Left hindlimb (tissue), 1 donor: ENCODE measurements at regions not wholly inside any gene's neighbourhood (a gene's known extent, or its start where the extent isn't known, plus 50 kb on each side); places are given as distances from the start of the nearest gene placed in this dataset.

ENCODE experiments used
- DNase-seq: peaks from one replicate; pipeline ENCODE4 v3.0.0-alpha.2; 2018

DNA sequence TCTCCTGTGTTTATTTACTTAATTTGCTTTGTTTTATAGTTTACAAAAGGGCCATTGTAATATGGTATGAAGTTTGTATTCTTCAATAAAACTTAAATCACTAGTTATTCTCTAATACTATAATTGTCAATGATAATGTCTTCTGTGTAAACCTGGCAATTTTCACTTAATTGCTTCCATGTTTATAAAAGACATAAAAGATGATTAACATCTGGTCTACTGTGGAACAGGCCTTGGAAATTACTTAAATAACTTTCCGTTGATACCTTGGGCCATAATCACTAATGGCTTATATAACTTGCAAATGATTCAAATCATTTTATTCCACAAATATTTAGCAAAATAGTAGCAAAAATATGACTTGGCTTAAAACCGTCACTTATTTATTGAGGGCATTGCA lies 743.8 kb downstream of the DSC3 start:
- DNase-seq, result no peak

DNA sequence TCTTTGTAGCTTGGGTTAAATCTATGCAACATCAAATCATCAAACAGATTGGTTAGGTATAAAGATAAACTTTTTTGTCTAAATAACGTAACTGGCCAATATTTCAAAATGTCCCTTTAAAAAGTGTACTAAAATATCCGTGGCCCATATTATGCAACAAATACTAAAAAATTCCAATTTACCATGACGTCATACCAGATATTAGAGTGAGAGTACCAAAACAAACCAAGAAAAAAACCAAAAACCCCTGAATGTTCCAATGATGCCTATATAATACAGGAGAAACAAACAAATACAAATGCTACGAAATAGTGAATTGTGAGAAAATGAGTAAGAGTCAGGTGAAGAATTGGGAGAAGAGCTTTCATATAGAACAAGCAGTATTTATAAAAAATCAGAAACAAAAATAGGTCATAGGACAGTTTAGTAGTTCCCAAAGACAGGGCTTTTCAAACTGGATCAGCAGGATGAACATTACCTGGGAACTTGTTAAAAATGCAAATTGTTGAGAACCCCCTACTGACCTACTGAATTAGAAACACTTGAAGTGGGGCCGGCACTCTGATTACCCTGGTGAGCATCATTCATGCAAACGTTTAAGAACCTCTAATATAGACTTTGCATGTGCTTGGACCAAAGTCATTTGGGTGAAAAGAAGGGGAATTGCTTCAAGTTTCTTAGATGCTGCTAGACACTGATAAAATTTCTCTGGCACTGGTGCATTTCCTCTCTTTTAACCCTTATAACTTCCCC lies 753.7 kb downstream of the DSC3 start:
- no peak for DNase-seq

DNA sequence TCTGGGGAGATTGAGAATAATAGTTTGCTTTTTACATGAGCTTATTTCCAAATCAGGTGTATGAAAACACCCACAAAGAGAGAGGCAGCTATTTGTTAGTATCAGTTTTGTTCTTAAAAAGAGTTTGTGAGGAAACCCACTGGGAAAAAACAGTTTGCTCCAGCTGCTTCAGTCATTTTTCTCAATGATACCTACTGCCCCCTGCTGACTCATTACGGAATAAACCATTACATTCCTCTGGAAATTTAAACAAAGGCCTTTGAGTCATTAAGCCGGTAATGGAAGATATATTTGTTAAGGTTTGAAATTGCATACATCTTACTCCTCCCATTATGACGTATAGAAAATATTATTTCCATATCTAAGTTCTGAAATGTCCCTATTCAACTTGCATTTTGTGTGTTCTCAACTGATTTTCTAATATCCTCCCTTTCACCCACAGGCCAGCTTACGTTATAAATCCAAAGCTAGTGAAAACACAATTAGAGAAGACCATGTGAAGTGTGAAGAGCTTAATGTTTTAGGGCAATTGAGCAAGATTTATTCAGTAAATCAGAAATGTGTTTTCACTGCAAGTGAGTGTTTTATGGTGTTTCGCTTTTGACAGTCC lies 761.6 kb downstream of the DSC3 start:
- DNase-seq, result no peak

DNA sequence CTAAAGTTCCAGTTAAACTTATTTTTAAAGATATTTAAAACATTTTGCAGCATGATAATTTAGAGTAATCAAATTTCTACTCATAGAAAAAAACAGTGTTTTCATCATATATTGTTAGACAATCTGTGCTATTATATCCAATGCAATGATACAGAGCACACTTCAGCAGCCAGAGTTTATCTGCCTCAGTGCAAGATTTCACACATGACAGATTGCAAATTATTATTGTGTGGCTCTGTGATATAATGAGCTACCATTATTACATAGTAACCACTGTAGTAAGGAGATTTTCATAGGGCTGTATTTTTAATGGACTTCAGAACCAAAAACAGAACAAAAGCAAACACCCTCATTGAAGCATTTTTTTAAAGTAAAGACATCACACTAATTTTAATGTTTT lies 762.4 kb downstream of the DSC3 start:
- no peak for DNase-seq

DNA sequence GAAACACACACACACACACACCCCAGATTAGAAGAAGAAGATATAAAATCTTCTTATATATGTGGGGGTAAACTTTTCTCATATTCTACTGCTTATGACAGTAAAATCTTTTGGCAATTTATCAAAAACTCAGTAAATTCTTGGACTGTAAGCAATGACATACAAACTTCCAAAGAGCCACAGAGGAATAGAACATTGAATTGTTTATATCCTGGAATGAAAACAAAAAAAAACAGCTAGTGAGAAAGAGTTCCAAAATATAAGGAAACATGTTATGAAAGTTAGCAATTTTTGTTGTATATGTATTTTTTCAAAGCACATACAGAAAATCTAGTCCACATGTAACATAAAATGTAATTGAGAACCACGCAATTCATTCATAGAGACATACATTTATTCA lies 764.9 kb downstream of the DSC3 start:
- no peak for DNase-seq

DNA sequence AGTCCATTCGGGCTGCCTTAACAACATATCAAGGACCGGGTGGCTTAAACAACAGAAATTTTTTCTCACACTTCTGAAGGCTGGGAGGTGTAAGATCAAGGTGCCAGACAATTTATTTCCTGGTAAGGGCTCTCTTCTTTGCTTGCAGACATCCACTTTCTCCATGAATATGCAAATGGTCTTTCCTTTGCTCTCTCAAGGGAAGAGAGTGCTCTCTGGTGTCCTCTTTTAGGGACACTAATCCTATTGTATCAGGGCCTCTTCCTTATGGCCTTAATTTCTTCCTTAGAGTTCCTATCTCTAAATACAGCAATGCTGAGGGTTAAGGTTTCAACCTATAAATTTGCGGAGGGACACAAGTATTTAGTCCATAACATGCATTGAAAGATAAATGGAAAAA lies 770.8 kb downstream of the DSC3 start:
- DNase-seq, result no peak

DNA sequence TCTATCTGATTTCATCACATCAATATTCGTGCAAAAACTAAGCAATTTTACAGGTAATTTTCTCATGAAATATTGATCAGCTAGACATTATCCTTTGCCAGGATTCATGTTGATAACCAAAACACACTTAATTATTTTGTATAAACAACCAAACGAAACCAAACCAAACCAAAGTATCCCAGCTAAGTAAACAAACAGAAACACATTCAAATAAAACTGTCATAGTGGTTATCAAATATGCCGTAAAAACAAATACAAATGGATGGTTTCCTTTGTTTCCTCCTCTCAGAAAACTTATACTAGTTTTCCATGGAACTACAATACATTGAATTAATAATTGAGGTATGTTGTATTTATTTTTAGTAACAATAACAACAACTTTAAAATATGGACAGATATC lies 777.4 kb downstream of the DSC3 start:
- DNase-seq, result no peak

DNA sequence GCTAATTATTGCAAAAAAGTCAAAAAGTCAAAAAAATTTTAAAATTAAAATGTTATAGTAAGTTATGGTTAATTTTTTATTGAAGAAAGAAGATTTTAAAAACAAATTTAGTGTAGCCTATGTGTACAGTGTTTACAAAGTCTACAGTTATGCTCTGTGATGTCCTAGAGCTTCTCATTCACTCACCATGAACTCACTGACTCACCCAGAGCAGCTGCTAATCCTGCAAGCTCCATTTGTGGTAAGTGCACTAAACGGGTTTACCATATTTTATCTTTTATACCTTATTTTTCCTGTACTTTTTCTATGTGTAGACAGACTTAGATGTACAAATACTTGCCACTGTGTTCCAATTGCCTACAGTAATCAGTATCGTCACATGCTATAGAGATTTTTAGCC lies 788.2 kb downstream of the DSC3 start:
- DNase-seq, result no peak

DNA sequence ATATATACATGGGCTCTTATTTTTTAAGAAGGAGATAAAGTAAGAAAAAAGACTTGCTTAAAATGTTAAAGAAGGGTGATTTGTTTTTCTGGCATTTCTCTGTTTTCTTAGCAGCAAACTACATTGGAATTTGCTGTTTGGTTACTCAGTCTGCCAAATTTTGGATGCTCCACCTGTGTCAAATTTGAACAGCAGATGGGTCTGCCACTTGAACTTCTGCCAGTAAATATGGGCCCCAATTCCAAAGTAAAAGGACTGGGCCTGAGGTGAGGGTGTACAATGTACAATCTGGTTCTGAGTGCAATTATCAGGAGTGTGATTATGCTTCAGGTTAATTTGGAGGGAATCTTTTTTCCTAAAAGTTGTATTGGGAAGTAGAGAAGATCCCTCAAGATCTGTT lies 794.5 kb downstream of the DSC3 start:
- no peak for DNase-seq

DNA sequence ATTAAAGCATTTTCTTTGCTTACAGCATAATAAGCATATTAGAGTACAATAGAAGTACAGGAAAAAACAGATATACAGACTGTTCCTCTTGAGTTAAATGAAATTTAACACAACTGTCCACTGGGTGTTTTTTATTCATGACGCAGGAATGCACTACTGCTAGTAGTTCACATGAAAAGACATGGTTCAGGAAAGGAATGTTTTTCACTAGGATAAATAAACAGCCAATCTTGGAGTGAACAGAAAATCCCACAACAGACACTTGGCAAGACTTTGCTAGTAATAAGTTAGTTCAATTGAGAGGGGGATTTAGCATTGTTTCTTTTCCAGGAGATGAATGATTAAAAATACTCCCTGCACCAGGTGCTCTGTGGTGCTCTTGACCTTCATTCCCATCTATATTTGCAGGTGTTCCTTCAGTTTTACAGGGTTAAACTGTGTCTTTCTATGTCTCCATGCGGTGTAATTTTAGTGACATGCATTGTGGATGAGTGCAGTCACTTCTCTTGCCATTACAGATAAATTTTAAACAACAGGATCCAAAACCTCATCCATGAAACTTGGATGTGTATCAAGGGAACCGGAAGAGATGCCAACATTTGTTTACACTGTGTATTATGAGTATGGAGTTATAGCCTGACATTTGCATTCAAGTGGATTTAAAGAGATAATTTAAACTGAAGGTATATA lies 796.6 kb downstream of the DSC3 start:
- DNase-seq, result no peak

DNA sequence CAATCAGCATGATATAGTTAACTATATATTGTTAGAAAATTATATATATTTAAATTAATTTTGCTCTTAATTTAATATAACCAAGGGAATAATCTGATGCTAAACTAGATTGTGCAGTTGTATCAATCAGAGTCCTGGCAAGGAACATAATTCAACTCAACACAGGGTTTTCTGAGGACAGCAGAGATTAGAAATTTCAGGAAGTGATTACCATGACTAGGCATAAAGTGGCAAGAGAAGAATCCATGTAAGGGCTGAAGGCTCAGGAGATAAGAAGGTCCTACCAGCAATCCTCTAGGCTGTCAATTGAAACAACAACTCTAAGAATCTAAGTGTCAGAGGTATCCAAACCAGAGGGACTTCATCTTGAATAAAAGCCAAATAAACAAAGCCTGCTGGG lies 807.8 kb downstream of the DSC3 start:
- no peak for DNase-seq

DNA sequence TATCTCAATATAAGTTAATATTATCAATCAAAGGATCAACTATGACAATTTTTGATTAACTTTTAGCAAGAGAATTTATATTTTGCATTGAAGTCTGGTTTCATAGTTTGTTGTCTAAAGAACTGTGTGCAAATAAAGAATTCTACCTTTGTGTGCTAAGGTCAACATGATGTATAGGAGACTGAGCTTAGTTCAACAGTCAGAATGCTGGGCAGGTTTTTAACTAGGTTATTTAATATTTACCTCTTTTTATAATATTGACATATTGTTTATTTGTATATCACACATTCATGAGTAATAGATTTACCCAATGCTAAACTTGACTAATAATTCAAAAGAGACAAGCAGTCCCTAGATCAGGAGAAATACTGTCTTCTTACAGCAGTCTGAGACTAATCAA lies 831.4 kb downstream of the DSC3 start:
- DNase-seq, result no peak

DNA sequence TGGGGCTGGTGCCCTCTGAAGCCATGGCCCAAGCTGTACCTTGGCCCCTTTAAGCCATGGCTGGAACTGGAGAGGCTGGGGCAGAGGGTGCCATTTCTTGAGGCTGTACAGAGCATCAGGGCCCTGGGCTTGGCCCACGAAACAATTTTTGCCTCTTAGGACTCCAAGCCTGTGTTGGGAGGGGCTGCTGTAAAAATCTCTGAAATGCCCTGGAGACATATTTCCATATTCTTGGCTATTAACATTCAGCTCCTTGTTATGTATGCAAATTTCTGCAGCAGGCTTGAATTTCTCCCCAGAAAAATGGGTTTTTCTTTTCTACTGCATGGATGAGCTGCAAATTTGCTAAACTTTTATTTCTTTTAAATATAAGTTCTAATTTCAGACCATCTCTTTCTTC lies 834.0 kb downstream of the DSC3 start:
- DNase-seq, result no peak

DNA sequence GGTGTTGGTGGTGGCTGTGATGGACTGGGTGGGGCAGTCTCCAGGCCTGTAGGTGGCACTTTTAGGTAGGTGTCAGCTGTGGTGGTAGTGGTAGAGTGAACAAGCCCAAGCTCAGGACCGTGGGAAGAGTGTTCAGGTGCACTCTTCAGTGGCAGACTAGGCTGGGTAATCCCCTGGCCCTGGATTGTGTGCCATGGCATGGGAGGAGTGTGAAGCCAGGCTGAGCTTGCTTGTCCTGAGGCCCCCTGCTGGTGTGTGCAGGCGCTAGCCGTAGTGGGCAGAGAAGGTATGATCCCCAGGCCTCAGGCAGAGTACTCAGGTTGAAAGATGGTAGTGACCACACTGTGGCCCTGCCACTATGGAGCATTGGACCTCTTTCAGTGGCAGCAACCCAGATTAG lies 850.3 kb downstream of the DSC3 start:
- no peak for DNase-seq

DNA sequence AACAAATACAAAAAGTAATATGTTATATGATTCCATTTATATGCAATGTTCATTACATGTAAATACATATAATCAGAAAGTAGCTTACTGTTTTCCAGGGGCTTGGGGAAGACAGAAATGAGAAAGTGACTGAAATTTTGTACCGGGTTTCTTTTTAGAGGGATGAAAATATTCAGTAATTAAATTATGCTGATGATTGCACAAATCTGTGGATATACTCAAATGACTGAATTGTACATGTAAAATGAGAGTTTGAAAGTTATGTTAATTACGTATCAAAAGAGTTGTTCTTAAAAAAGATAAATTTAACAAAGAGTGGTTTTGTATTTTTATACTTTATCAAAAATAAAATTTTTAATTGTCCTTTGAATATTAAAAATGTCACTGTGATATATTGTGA lies 856.3 kb downstream of the DSC3 start:
- DNase-seq, result no peak

DNA sequence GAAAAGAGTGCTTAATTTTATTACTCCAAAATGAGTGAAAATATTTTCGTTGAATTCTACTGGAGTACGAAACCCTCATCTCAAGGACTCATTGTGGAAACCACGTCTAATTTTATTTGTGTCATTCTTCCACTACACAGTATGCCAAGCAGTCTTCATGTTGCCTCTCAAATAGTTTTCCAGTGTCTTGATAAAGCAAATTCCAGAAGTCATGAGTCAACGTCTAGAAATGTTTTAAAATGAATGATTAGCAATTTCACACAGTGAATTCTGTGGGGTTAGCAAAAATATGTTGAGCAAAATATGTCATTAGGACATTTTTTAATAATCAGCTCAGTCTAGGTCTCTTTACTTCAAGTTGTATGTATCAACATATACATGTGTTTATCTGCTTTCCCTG lies 865.5 kb downstream of the DSC3 start:
- no peak for DNase-seq

DNA sequence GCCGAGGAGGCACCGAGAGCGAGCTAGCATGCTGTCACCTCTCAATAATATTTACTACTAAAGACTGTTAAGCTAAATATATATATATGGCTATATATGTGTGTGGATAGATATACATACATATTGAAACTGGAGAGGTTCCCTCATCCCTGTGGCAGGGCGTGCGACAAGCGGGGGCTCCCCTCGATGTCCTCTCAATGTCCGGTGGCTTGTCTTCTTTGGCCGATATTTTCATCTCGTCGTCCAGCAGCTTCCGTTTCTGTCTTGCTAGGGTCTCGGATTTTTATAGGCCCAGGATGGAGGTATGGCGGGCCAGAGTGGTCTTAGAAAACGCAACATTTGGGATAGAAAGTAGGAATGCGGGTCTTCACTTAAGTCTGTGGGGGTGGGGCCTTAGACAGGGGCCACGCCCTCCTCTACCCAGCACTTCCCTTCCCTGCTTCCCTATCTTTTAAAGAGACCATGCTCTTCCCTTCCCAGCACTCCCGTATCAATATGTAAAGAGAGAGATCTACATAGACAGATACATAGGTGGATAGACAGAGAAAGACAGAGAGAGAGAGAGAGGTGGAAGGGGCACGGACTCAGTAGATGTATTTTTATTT lies 866.8 kb downstream of the DSC3 start:
- DNase-seq, result no peak

DNA sequence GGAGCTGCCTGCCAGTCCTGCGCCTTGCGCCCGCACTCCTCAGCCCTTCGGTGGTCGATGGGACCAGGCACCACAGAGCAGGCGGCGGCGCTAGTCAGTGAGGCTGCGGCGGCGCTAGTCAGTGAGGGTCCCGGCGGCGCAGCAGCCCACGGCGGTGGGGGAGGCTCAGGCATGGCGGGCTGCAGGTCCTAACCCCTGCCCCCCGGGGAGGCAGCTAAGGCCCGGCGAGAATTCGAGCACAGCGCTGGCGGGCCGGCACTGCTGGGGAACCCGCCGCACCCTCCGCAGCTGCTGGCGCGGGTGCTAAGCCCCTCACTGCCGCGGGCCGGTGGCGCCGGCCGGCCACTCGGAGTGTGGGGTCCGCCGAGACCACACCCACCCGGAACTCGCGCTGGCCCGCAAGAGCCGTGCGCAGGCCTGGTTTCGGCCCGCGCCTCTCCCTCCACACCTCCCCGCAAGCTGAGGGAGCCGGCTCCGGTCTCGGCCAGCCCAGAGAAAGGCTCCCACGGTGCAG lies 867.4 kb downstream of the DSC3 start:
- no peak for DNase-seq

DNA sequence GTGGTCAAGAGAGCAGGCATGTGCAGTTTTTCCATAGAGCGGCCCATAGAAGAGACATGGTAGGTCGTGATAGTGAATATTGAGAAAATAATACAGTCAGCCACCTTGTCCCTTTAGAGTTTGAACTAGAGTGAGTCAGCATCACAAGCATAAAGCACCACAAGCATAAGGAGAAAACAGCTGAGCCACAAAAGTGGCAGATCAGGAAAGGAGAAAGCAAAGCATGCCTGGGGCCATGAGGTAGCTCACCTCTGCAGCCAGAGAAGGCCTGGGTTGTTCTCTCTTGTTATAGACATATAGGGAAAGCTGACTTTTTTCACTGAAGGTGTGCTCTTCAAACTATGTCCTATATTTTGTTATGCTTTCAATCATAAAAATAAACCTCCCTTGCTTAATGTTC lies 879.0 kb downstream of the DSC3 start:
- DNase-seq, result no peak

DNA sequence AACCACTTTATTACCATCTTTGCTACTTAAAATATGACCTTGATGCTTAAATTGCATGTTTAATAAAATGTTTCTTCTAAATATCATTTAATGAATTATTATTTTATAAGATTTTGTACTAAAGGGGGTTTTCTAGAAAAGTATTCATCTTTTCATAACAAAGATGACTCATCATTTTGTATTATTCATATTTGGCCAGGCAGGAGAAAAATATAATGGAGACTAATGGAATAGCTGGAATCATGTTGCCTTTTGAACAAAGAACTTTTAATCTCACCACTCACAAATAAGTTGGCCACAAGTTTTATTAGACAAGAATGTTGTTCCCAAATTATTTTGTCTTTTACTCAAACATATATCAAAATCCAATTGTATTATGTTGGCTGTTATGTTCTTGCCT lies 882.4 kb downstream of the DSC3 start:
- DNase-seq, result no peak

DNA sequence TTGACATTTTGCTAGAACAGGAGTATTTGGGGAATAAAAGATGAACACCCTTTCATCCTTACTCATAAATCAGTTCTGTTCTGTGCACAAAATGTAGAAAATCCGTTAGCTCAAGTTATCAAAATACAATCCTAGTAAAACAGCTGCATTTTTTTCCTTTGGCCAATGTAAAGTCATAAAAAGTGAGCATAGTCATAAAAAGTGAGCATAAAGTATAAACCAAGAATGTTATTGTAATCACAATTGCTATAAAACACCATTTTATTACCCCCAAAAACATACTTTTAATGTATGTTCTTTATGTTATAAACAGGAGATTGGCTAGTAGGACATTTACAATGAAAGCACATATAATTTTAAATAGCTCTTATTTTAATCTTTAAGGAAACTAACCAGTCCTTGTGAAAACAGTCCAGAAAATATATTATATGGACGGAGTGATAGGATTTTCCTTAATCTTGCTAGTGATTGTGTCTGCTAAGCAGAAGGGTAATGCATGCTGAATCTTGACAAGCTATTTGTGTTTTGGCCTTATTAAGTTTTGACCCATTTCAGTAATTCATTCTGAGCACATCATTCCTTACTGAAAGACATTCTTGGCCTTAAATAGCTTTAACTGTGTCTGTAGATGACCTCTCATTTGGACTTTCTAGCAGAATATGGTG lies 891.8 kb downstream of the DSC3 start:
- DNase-seq, result no peak

DNA sequence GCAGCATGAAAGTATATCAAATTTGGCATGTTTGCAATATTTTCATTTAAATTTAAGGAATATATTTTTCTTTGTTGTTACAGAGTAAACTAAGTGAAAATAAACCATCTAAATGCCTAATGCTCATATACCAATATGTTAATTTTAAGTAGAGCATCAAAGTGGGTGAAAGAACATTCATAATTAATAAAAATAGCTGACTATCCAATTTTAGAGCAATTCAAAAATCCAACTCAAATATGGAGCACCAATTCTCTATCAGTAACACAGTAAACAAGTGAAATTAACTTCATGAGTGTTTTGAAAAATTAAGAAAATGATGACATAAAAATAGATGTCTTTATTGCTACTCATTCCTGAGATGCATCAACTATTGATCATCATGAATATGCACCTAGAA lies 893.0 kb downstream of the DSC3 start:
- no peak for DNase-seq

DNA sequence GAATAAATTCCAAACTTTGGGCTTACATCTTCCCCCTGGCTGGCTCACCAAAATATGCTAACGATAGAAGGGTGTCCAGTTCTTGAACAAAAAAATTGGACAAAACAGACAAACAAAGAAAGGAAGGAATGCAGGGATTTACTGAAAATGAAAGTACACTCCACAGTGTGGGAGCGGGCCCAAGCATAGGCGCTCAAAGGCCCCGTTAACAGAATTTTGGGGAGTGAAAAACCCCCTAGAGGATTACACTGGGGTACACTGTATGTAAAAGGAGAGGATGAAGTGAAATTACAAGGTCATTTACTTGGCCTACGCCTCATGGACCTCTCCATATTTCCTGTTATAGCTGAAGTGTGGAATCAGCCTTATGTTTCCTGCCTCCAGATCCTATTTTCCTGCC lies 899.7 kb downstream of the DSC3 start:
- no peak for DNase-seq
